VCaP (cell line): ENCODE measurements at regions not wholly inside any gene's neighbourhood (a gene's known extent, or its start where the extent isn't known, plus 50 kb on each side); places are given as distances from the start of the nearest gene placed in this dataset.

Source experiments
- H3K27ac ChIP-seq: fragments of 450-650 bp; 2 replicates; pipeline ENCODE4 v1.5.1; 2017
- TF ChIP-seq, protein P1 (sequence below): fragments of 450-650 bp; conservative IDR thresholded peaks from 2 replicates; pipeline ENCODE4 v1.5.1; 2017; ENCODE audit warnings: mild to moderate bottlenecking, moderate library complexity

GRCh38 chr9:89698411-89699005 is 93.7 kb downstream of the GADD45G start:
- TF ChIP-seq, protein P1, sequence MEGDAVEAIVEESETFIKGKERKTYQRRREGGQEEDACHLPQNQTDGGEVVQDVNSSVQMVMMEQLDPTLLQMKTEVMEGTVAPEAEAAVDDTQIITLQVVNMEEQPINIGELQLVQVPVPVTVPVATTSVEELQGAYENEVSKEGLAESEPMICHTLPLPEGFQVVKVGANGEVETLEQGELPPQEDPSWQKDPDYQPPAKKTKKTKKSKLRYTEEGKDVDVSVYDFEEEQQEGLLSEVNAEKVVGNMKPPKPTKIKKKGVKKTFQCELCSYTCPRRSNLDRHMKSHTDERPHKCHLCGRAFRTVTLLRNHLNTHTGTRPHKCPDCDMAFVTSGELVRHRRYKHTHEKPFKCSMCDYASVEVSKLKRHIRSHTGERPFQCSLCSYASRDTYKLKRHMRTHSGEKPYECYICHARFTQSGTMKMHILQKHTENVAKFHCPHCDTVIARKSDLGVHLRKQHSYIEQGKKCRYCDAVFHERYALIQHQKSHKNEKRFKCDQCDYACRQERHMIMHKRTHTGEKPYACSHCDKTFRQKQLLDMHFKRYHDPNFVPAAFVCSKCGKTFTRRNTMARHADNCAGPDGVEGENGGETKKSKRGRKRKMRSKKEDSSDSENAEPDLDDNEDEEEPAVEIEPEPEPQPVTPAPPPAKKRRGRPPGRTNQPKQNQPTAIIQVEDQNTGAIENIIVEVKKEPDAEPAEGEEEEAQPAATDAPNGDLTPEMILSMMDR = no peak
- H3K27ac ChIP-seq = no peak overlapping the region

DNA sequence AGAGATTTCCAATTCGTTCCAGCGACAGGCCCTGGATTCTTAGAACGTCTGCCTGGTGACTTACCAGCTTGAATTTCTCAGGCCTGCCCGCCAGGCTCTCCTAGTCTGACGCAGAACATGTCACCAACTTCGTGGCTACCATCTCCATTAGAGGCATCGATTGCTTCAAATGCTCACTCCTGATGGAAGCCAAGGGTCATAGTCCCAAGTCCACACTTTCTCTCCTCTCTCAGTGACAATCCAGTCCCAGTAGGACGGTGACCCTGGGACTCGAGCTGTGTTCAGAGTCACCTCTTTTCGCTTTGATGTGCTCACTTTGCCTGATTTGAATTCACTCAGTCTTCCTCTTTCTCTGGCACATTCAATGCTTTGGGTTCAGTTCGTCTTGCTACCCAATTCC is 94.8 kb downstream of the GADD45G start:
- no peak overlapping the region for H3K27ac ChIP-seq
- TF ChIP-seq, protein P1 = no peak

GRCh38 chr9:89701221-89701798 is 96.5 kb downstream of the GADD45G start:
- TF ChIP-seq, protein P1 = no peak
- H3K27ac ChIP-seq = no peak overlapping the region

DNA sequence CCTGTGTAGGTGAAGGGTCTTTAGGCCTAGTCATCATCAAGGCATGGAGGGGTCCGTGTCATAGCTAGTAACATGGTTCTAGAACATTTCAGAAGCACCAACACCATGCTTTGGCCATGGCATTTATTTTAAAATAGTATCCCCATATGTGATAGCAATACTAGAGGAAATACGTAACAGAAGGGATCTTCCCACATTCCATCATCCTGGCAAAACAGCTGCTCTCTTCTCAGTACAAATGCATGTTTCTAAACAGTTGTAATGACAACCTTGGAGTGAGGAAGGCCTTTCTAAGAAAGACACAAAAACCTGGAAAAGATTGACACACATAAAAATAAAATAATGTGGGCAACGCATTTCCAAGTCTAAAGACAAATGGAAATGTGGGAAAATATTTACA is 97.6 kb downstream of the GADD45G start:
- TF ChIP-seq, protein P1 = no peak
- no peak overlapping the region for H3K27ac ChIP-seq

DNA sequence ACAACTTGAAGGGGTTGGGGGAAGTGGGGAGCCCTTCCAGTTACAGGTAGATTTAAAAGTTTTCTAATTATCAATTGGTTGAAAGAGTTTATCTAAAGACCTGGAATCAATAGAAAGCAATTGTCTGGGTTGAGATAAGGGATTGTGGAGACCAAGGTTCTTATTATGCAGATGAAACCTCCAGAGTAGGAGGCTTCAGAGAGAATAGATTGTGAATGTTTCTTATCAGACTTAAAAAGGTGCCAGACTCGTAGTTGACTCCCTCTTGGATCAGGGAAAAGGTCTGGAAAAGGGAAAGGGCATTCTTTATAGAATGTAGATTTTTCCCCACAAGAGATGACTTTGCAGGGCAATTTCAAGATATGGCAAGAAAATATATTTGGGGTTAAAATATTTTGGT is 100.8 kb downstream of the GADD45G start:
- no peak overlapping the region for H3K27ac ChIP-seq
- TF ChIP-seq, protein P1 = no peak

DNA sequence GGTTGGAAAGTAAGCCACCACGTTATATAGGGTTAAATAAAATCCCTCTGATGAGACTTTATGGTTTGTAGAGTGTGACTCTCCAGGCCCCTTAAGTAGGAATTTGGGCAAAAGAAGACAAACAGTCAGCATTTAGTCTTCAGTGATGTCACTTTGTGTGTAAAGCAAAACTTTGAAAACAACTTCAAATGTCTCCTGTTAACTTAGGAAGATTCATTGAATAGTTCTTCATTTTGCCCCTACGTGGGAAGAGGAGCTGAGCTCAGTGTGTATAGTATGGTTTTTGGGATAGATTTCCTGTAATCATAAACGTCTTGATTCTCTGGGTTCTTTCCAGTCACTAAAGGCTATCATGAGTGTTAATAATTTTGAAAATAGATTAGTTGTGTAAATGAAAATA is 101.3 kb downstream of the GADD45G start:
- TF ChIP-seq, protein P1 = no peak
- H3K27ac ChIP-seq = no peak overlapping the region

DNA sequence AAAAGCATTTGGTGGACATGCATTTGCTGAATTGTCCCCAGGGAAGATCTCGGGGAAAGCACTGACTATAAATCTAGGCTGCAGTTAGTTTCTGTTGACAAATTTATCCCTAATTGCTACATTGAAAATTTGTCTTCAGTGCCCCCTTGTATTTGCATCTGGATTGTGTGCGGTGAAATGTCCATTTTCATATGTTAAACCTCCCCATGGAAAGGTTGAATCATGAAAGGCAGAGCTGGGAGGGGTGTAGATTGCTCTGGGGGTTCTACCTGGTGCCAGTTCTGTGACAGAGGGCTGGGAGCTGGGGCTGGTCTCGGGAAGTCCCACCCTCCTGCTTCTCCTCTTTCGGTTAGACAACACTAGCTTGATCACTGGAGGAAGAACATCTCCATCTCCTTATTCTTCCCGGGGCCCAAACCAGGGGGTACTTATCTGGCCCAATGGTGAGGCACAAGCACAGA is 101.9 kb downstream of the GADD45G start:
- TF ChIP-seq, protein P1 = no peak
- no peak overlapping the region for H3K27ac ChIP-seq
